ENCODE measurements at regions not wholly inside any gene's neighbourhood (a gene's known extent, or its start where the extent isn't known, plus 50 kb on each side); places are given as distances from the start of the nearest gene placed in this dataset.
A peak's percentile ranks its signal among the peaks of the same experiment; 100 is the strongest.

DNA sequence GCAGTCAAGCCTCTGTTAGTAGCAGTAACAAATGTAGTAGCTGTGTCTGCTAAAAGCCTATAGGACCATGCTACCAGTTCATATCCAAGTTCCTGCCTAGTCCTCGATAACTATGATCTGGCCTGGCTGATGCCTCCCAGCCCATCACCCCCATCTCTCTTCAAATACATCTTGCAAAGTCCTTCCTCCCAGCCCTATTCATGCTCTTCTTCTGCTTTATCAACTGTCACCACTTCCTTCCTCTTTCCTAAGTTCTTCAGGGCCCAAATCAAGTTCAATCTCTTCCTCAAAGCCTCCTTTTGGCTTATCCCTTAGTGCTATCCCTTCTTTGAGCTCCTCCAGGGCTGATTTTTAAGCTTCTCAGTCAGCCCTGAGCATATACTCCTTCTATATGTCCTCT lies 150.9 kb upstream of the THY1 start:
- Histone ChIP-seq H3K79me2 (ENCODE audit: insufficient read depth, low read depth, low read length) (no peaks in the 10 kb centered on the region), H3K9me3 (ENCODE audit: low read length) (no peaks in the 10 kb centered on the region), H3K4me2 (ENCODE audit: low read length) (peak overlapping the region; percentile 27), H3K36me3 (ENCODE audit: insufficient read depth, low read length) (no peaks in the 10 kb centered on the region), H2AFZ (ENCODE audit: low read length) (no peak overlapping the region), H4K20me1 (ENCODE audit: insufficient read depth, low read length) (no peaks in the 10 kb centered on the region), H3K27ac (ENCODE audit: low read depth, low read length, poor library complexity, severe bottlenecking) (no peak overlapping the region), H3K9me2 (ENCODE audit: insufficient read depth, low read length) (no peaks in the 10 kb centered on the region), H3K4me1 (ENCODE audit: insufficient read depth, low read length, poor library complexity, severe bottlenecking) (peaks cover 12% of the 10 kb centered on the region), H3K4me3 (ENCODE audit: low read depth, low read length, poor library complexity, severe bottlenecking) (no peak overlapping the region)
- ChIA-PET CTCF (ENCODE audit: unreplicated experiment) (no interaction called here), POLR2A (interaction anchor here (0.5 to 1.1 kb wide), 2 partner anchors 13 to 24 kb away, joined by 3 to 5 read pairs; no protein-coding TSS in a partner anchor)
- no TSS peak for BruUV-seq (replicated peaks)
- TF ChIP-seq, protein P1, sequence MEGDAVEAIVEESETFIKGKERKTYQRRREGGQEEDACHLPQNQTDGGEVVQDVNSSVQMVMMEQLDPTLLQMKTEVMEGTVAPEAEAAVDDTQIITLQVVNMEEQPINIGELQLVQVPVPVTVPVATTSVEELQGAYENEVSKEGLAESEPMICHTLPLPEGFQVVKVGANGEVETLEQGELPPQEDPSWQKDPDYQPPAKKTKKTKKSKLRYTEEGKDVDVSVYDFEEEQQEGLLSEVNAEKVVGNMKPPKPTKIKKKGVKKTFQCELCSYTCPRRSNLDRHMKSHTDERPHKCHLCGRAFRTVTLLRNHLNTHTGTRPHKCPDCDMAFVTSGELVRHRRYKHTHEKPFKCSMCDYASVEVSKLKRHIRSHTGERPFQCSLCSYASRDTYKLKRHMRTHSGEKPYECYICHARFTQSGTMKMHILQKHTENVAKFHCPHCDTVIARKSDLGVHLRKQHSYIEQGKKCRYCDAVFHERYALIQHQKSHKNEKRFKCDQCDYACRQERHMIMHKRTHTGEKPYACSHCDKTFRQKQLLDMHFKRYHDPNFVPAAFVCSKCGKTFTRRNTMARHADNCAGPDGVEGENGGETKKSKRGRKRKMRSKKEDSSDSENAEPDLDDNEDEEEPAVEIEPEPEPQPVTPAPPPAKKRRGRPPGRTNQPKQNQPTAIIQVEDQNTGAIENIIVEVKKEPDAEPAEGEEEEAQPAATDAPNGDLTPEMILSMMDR (conservative IDR thresholded peaks at IDR 0.05; ENCODE audit: low read length): no peak
- TF ChIP-seq EZH2phosphoT487 (IDR thresholded peaks at IDR 0.05; ENCODE audit: borderline replicate concordance, low read depth, low read length): no peak
- DNase-seq (ENCODE audit: low spot score): peak; percentile 37
- intact Hi-C loops (cut with micrococcal nuclease; ENCODE audit: unreplicated experiment): no loop called here

DNA sequence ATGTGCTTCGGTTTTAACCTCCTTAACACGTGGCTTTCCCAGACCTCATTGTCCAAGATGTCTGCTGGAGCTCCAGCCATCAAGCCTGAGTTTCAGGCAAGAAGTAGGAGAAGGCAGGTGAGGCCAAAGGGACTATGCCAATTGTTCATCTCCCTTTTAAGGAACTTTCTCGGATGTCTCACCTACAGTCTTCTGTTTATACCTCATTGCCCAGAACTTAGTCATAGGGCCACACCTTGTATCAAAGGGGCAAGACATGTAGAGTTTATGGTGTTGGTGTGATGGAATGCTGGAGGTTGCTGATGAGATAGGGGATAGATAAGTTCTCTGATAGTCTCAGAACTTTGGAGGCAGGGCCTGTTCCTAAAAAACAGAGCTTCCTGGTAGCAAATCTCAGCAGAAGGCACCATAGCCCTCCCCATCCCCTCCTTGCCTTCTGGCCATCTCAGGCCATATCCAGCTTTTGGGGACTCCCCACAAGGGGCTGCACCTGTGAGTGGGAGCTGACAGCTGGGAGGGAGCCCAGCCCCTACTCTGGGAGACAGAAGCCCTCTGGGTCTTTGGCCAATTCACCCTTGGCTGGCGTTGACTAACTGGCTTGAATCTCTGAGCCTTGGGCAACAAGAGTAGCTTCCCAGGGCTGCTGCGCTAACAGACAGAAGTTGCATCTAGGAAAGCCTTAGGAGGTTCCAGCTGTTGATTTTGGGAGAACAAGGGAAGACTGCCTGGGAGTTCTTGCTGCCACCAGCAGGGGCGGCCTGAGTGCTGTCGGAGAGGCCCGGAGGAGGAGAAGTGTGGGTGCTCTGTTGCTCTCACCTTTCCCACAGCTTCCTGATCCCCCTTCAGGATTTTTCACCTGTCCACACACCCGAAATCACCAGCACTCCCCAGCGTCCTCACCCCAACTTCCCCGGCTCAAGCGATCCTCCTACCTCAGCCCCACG lies 149.8 kb upstream of the THY1 start:
- H3K9me2 ChIP-seq (ENCODE audit: insufficient read depth, low read length): no peaks in the 10 kb centered on the region
- no peaks in the 10 kb centered on the region for H4K20me1 ChIP-seq (ENCODE audit: insufficient read depth, low read length)
- ChIA-PET POLR2A (interaction anchor here (0.6 kb wide), 2 partner anchors 16 to 34 kb away, joined by 4 read pairs; no protein-coding TSS in a partner anchor), CTCF (ENCODE audit: unreplicated experiment) (no interaction called here)
- H3K9me3 ChIP-seq (ENCODE audit: low read length): no peaks in the 10 kb centered on the region
- no peak for DNase-seq (ENCODE audit: low spot score)
- no peak overlapping the region for H3K27ac ChIP-seq (ENCODE audit: low read depth, low read length, poor library complexity, severe bottlenecking)
- intact Hi-C loops (cut with micrococcal nuclease; ENCODE audit: unreplicated experiment): no loop called here
- H3K4me3 ChIP-seq (ENCODE audit: low read depth, low read length, poor library complexity, severe bottlenecking): no peak overlapping the region
- TF ChIP-seq, protein P1 (conservative IDR thresholded peaks at IDR 0.05; ENCODE audit: low read length): no peak
- TF ChIP-seq EZH2phosphoT487 (IDR thresholded peaks at IDR 0.05; ENCODE audit: borderline replicate concordance, low read depth, low read length): no peak
- no peak overlapping the region for H3K4me2 ChIP-seq (ENCODE audit: low read length)
- H3K36me3 ChIP-seq (ENCODE audit: insufficient read depth, low read length): no peaks in the 10 kb centered on the region
- peaks cover 12% of the 10 kb centered on the region for H3K4me1 ChIP-seq (ENCODE audit: insufficient read depth, low read length, poor library complexity, severe bottlenecking)
- H2AFZ ChIP-seq (ENCODE audit: low read length): no peak overlapping the region
- no TSS peak for BruUV-seq (replicated peaks)
- no peaks in the 10 kb centered on the region for H3K79me2 ChIP-seq (ENCODE audit: insufficient read depth, low read depth, low read length)

DNA sequence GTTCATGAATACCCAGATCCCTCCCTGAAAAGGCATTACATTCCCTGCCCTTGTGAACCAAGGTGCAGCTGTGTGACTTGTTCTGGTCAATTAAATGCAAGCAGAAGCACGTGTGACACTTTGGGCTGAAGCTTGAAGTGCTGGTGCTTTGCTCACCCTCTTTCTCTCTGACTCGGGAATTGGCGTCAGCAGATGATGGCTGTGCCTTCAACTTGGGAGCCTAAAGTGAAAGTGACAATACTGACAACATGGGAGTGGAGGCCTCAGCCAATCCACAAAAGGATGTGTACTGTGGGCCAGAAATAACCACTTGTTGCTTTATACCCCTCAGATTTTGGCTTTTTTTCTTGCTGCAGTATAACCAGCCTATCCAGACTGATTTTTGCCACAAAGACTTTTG lies 148.3 kb upstream of the THY1 start:
- no peak for DNase-seq (ENCODE audit: low spot score)
- Histone ChIP-seq H3K36me3 (ENCODE audit: insufficient read depth, low read length) (no peaks in the 10 kb centered on the region), H3K4me2 (ENCODE audit: low read length) (no peak overlapping the region), H3K79me2 (ENCODE audit: insufficient read depth, low read depth, low read length) (no peaks in the 10 kb centered on the region), H2AFZ (ENCODE audit: low read length) (no peak overlapping the region), H3K9me2 (ENCODE audit: insufficient read depth, low read length) (no peaks in the 10 kb centered on the region), H3K4me1 (ENCODE audit: insufficient read depth, low read length, poor library complexity, severe bottlenecking) (peaks cover 12% of the 10 kb centered on the region), H3K9me3 (ENCODE audit: low read length) (no peaks in the 10 kb centered on the region), H3K27ac (ENCODE audit: low read depth, low read length, poor library complexity, severe bottlenecking) (no peak overlapping the region), H3K4me3 (ENCODE audit: low read depth, low read length, poor library complexity, severe bottlenecking) (no peak overlapping the region), H4K20me1 (ENCODE audit: insufficient read depth, low read length) (no peaks in the 10 kb centered on the region)
- intact Hi-C loops (cut with micrococcal nuclease; ENCODE audit: unreplicated experiment): no loop called here
- ChIA-PET POLR2A (no interaction called here), CTCF (ENCODE audit: unreplicated experiment) (no interaction called here)
- BruUV-seq (replicated peaks): no TSS peak
- TF ChIP-seq EZH2phosphoT487 (IDR thresholded peaks at IDR 0.05; ENCODE audit: borderline replicate concordance, low read depth, low read length): no peak
- TF ChIP-seq, protein P1 (conservative IDR thresholded peaks at IDR 0.05; ENCODE audit: low read length): no peak

All from OCI-LY7 (cell line).